ENCODE measurements at regions not wholly inside any gene's neighbourhood (a gene's known extent, or its start where the extent isn't known, plus 50 kb on each side); places are given as distances from the start of the nearest gene placed in this dataset.

- TF ChIP-seq CTCF (IDR thresholded peaks at IDR 0.05) (no peak), POLR2A (IDR thresholded peaks at IDR 0.05) (no peak), POLR2AphosphoS5 (IDR thresholded peaks at IDR 0.05) (no peak)
- Histone ChIP-seq H3K27me3 (replicated peaks; ENCODE audit: insufficient read depth) (peaks cover 3% of the 10 kb centered on the region), H3K36me3 (no peaks in the 10 kb centered on the region), H3K4me1 (replicated peaks) (no peaks in the 10 kb centered on the region), H3K4me3 (no peak overlapping the region), H3K27ac (no peak overlapping the region), H3K9me3 (no peaks in the 10 kb centered on the region)
- 61% methylated on average over 9 of the region's 9 CpGs for WGBS
- DNase-seq (ENCODE audit: low spot score) = no peak
- intact Hi-C loops (cut with DNase I) = loop anchor here (5.0 to 10.0 kb wide), 3 partner anchors 183 to 806 kb away; no protein-coding TSS in a partner anchor
Observed at GRCh38 chr10:123581656-123582055, 84.5 kb upstream of the GPR26 start.

GRCh38 chr10:123582084-123582989 lies 83.8 kb upstream of the GPR26 start:
- no peaks in the 10 kb centered on the region for H3K4me1 ChIP-seq (replicated peaks)
- peaks cover 3% of the 10 kb centered on the region for H3K27me3 ChIP-seq (replicated peaks; ENCODE audit: insufficient read depth)
- H3K4me3 ChIP-seq = no peak overlapping the region
- H3K9me3 ChIP-seq = no peaks in the 10 kb centered on the region
- intact Hi-C loops (cut with DNase I) = loop anchor here (5.0 to 10.0 kb wide), 3 partner anchors 182 to 805 kb away; no protein-coding TSS in a partner anchor
- no peaks in the 10 kb centered on the region for H3K36me3 ChIP-seq
- peak; percentile 75 for DNase-seq (ENCODE audit: low spot score)
- 28% methylated on average over 6 of the region's 6 CpGs for WGBS
- H3K27ac ChIP-seq = no peak overlapping the region
- TF ChIP-seq CTCF (IDR thresholded peaks at IDR 0.05) = peak; percentile 50 to 83 (median 76)
- peak; percentile 46 for TF ChIP-seq POLR2AphosphoS5 (IDR thresholded peaks at IDR 0.05)
- no peak for TF ChIP-seq POLR2A (IDR thresholded peaks at IDR 0.05)

GRCh38 chr10:123583639-123584418 lies 82.3 kb upstream of the GPR26 start:
- Histone ChIP-seq H3K27ac (no peak overlapping the region), H3K4me3 (no peak overlapping the region), H3K27me3 (replicated peaks; ENCODE audit: insufficient read depth) (peaks cover 3% of the 10 kb centered on the region), H3K36me3 (no peaks in the 10 kb centered on the region), H3K9me3 (no peaks in the 10 kb centered on the region), H3K4me1 (replicated peaks) (no peaks in the 10 kb centered on the region)
- WGBS = 8% methylated on average over 24 of the region's 24 CpGs
- TF ChIP-seq POLR2A (IDR thresholded peaks at IDR 0.05) = no peak
- peak; percentile 82 for TF ChIP-seq POLR2AphosphoS5 (IDR thresholded peaks at IDR 0.05)
- TF ChIP-seq CTCF (IDR thresholded peaks at IDR 0.05) = peak; percentile 80 to 90 (median 85)
- DNase-seq (ENCODE audit: low spot score) = peak; percentile 90
- intact Hi-C loops (cut with DNase I) = loop anchor here (1.0 to 10.0 kb wide), 4 partner anchors 181 to 803 kb away; no protein-coding TSS in a partner anchor

GRCh38 chr10:123584419-123584775 lies 81.8 kb upstream of the GPR26 start:
- WGBS = 83% methylated on average over 11 of the region's 12 CpGs
- Histone ChIP-seq H3K36me3 (no peaks in the 10 kb centered on the region), H3K4me1 (replicated peaks) (no peaks in the 10 kb centered on the region), H3K9me3 (no peaks in the 10 kb centered on the region), H3K27ac (no peak overlapping the region), H3K27me3 (replicated peaks; ENCODE audit: insufficient read depth) (peaks cover 3% of the 10 kb centered on the region), H3K4me3 (no peak overlapping the region)
- TF ChIP-seq POLR2A (IDR thresholded peaks at IDR 0.05) (no peak), POLR2AphosphoS5 (IDR thresholded peaks at IDR 0.05) (no peak), CTCF (IDR thresholded peaks at IDR 0.05) (no peak)
- no peak for DNase-seq (ENCODE audit: low spot score)
- intact Hi-C loops (cut with DNase I) = loop anchor here (5.0 to 10.0 kb wide), 3 partner anchors 180 to 803 kb away; no protein-coding TSS in a partner anchor
